ENCODE measurements at regions not wholly inside any gene's neighbourhood (a gene's known extent, or its start where the extent isn't known, plus 50 kb on each side); places are given as distances from the start of the nearest gene placed in this dataset.
"Not testable (repeated sequence)": the region's sequence is repeated elsewhere in the genome, so short reads cannot be mapped to it uniquely, and the experiment has no call there.

- DNase-seq (ENCODE audit: missing footprints): no peak
- intact Hi-C loops (cut with DNase I): no loop called here
- ATAC-seq: no peak
Measured at GRCh38 chr14:97994020-97994531, 1196.9 kb downstream of the VRK1 start.

GRCh38 chr14:97995038-97995437, 1197.9 kb downstream of the VRK1 start:
- intact Hi-C loops (cut with DNase I): no loop called here
- ATAC-seq: no peak
- no peak for DNase-seq (ENCODE audit: missing footprints)

GRCh38 chr14:97995531-97995930, 1198.3 kb downstream of the VRK1 start:
- intact Hi-C loops (cut with DNase I): no loop called here
- DNase-seq (ENCODE audit: missing footprints) (no peak), ATAC-seq (no peak)

GRCh38 chr14:98006008-98006407, 1208.8 kb downstream of the VRK1 start:
- intact Hi-C loops (cut with DNase I): no loop called here
- DNase-seq (ENCODE audit: missing footprints): no peak
- no peak for ATAC-seq

GRCh38 chr14:98008381-98009113, 1211.4 kb downstream of the VRK1 start:
- intact Hi-C loops (cut with DNase I): no loop called here
- no peak for ATAC-seq
- DNase-seq (ENCODE audit: missing footprints): no peak

GRCh38 chr14:98009177-98009576, 1212.0 kb downstream of the VRK1 start:
- intact Hi-C loops (cut with DNase I); DNase-seq (ENCODE audit: missing footprints); ATAC-seq: not testable (repeated sequence)

GRCh38 chr14:98010784-98011183, 1213.6 kb downstream of the VRK1 start:
- DNase-seq (ENCODE audit: missing footprints): no peak
- intact Hi-C loops (cut with DNase I): no loop called here
- no peak for ATAC-seq

- no peak for ATAC-seq
- DNase-seq (ENCODE audit: missing footprints): no peak
- intact Hi-C loops (cut with DNase I): no loop called here
Measured at GRCh38 chr14:98014851-98015615, 1217.9 kb downstream of the VRK1 start.

- ATAC-seq: no peak
- no peak for DNase-seq (ENCODE audit: missing footprints)
- intact Hi-C loops (cut with DNase I): no loop called here
Measured at GRCh38 chr14:98015921-98016320, 1218.7 kb downstream of the VRK1 start.

- intact Hi-C loops (cut with DNase I): no loop called here
- no peak for DNase-seq (ENCODE audit: missing footprints)
- no peak for ATAC-seq
Measured at GRCh38 chr14:98018628-98019027, 1221.4 kb downstream of the VRK1 start.

- no peak for ATAC-seq
- intact Hi-C loops (cut with DNase I): no loop called here
- no peak for DNase-seq (ENCODE audit: missing footprints)
Measured at GRCh38 chr14:98022541-98023520, 1225.6 kb downstream of the VRK1 start.

- ATAC-seq (no peak), DNase-seq (ENCODE audit: missing footprints) (no peak)
- intact Hi-C loops (cut with DNase I): no loop called here
Measured at GRCh38 chr14:98028162-98028561, 1231.0 kb downstream of the VRK1 start.

- DNase-seq (ENCODE audit: missing footprints) (no peak), ATAC-seq (no peak)
- intact Hi-C loops (cut with DNase I): no loop called here
Measured at GRCh38 chr14:98035396-98035795, 1236.6 kb downstream of the BCL11B start.

GRCh38 chr14:98037831-98038230, 1234.2 kb downstream of the BCL11B start:
- DNase-seq (ENCODE audit: missing footprints): no peak
- no peak for ATAC-seq
- intact Hi-C loops (cut with DNase I): no loop called here

- DNase-seq (ENCODE audit: missing footprints) (no peak), ATAC-seq (no peak)
- intact Hi-C loops (cut with DNase I): no loop called here
Measured at GRCh38 chr14:98056946-98057345, 1215.1 kb downstream of the BCL11B start.

GRCh38 chr14:98059106-98059505, 1212.9 kb downstream of the BCL11B start:
- intact Hi-C loops (cut with DNase I): no loop called here
- ATAC-seq: no peak

GRCh38 chr14:98062083-98062482, 1209.9 kb downstream of the BCL11B start:
- intact Hi-C loops (cut with DNase I): no loop called here
- ATAC-seq: no peak
- no peak for DNase-seq (ENCODE audit: missing footprints)

More at GRCh38 chr14:98059106-98059505, 1212.9 kb downstream of the BCL11B start:
- no peak for DNase-seq (ENCODE audit: missing footprints)

- ATAC-seq (no peak), DNase-seq (ENCODE audit: missing footprints) (no peak)
- intact Hi-C loops (cut with DNase I): no loop called here
Measured at GRCh38 chr14:98069712-98070171, 1202.3 kb downstream of the BCL11B start.

GRCh38 chr14:98070536-98070935, 1201.5 kb downstream of the BCL11B start:
- intact Hi-C loops (cut with DNase I): no loop called here
- DNase-seq (ENCODE audit: missing footprints): no peak
- no peak for ATAC-seq

All from Right ventricle myocardium inferior (tissue), 1 donor.